ENCODE measurements at regions not wholly inside any gene's neighbourhood (a gene's known extent, or its start where the extent isn't known, plus 50 kb on each side); places are given as distances from the start of the nearest gene placed in this dataset.

DNA sequence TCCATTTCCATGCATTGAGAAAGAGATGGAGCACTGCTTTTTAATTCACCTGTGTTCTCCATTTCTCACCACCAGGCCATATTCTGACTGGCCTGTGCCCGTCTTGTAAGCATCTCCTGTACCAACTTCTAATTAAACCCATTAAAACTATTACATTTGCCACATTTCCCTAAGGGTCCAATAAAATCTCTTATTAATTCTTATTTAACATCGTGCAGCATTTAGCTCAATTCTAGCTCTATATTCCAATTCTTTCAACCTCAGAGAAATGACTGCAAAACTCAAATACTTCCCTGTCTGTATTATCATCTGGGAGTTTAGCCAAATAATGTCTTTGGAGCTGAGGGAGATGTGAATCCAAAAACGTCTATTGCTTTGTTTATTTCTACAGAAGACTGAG lies 495.4 kb upstream of the TMEM132C start:
- TF ChIP-seq, protein P1, sequence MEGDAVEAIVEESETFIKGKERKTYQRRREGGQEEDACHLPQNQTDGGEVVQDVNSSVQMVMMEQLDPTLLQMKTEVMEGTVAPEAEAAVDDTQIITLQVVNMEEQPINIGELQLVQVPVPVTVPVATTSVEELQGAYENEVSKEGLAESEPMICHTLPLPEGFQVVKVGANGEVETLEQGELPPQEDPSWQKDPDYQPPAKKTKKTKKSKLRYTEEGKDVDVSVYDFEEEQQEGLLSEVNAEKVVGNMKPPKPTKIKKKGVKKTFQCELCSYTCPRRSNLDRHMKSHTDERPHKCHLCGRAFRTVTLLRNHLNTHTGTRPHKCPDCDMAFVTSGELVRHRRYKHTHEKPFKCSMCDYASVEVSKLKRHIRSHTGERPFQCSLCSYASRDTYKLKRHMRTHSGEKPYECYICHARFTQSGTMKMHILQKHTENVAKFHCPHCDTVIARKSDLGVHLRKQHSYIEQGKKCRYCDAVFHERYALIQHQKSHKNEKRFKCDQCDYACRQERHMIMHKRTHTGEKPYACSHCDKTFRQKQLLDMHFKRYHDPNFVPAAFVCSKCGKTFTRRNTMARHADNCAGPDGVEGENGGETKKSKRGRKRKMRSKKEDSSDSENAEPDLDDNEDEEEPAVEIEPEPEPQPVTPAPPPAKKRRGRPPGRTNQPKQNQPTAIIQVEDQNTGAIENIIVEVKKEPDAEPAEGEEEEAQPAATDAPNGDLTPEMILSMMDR (IDR thresholded peaks at IDR 0.05): no peak
- TF ChIP-seq POLR2A (IDR thresholded peaks at IDR 0.05; ENCODE audit: low read depth): no peak
